Loucy (cell line): ENCODE measurements at regions not wholly inside any gene's neighbourhood (a gene's known extent, or its start where the extent isn't known, plus 50 kb on each side); places are given as distances from the start of the nearest gene placed in this dataset.
A peak's percentile ranks its signal among the peaks of the same experiment; 100 is the strongest.

Experiments used
- H2AFZ ChIP-seq: fragments of 200-600 bp; sonication (generic); 2 replicates; pipeline ENCODE4 v1.6.0; 2016; ENCODE audit warnings: antibody characterized with exemption, mild to moderate bottlenecking, low read length, moderate library complexity
- H3F3A ChIP-seq: fragments of 200-600 bp; 2 replicates; pipeline ENCODE4 v1.6.0; 2016; ENCODE audit warnings: antibody characterized with exemption, low read depth, mild to moderate bottlenecking
- H3K27me3 ChIP-seq: fragments of 200-600 bp; sonication (generic); 2 replicates; pipeline ENCODE4 v1.6.1; 2014; ENCODE audit warnings: low read length, mild to moderate bottlenecking; ENCODE audit not compliant: insufficient read depth, poor library complexity, severe bottlenecking
- H3K36me3 ChIP-seq: fragments of 200-600 bp; sonication (generic); 2 replicates; pipeline ENCODE4 v1.6.1; 2016; ENCODE audit warnings: low read length; ENCODE audit not compliant: insufficient read depth
- H3K4me1 ChIP-seq: fragments of 200-600 bp; sonication (generic); 2 replicates; pipeline ENCODE4 v1.5.1; 2014; ENCODE audit warnings: low read length, mild to moderate bottlenecking; ENCODE audit not compliant: insufficient read depth, poor library complexity, severe bottlenecking
- H3K4me2 ChIP-seq: fragments of 200-600 bp; sonication (generic); 2 replicates; pipeline ENCODE4 v1.6.0; 2014; ENCODE audit warnings: antibody characterized with exemption, low read length, low read depth, mild to moderate bottlenecking; ENCODE audit not compliant: poor library complexity, severe bottlenecking
- H3K4me3 ChIP-seq: fragments of 200-600 bp; sonication (generic); 2 replicates; pipeline ENCODE4 v1.5.1; 2014; ENCODE audit warnings: low read length, mild to moderate bottlenecking, mixed read lengths; ENCODE audit not compliant: poor library complexity, severe bottlenecking
- H3K79me2 ChIP-seq: fragments of 200-600 bp; sonication (generic); 2 replicates; pipeline ENCODE4 v1.6.1; 2014; ENCODE audit warnings: low read length; ENCODE audit not compliant: insufficient read depth
- H3K9ac ChIP-seq: fragments of 200-600 bp; sonication (generic); 2 replicates; pipeline ENCODE4 v1.6.0; 2014; ENCODE audit warnings: mild to moderate bottlenecking, low read depth, low read length, moderate library complexity; ENCODE audit not compliant: poor library complexity, severe bottlenecking
- H3K9me2 ChIP-seq: fragments of 200-600 bp; sonication (generic); replicated peaks from 2 replicates; pipeline ENCODE4 v1.6.1; 2016; ENCODE audit warnings: low read depth, low read length, mixed read lengths
- H3K9me3 ChIP-seq: fragments of 200-600 bp; sonication (generic); 2 replicates; pipeline ENCODE4 v1.6.1; 2014; ENCODE audit warnings: mild to moderate bottlenecking, antibody characterized with exemption, low read length, low read depth; ENCODE audit not compliant: insufficient read depth
- H4K20me1 ChIP-seq: fragments of 200-600 bp; sonication (generic); 2 replicates; pipeline ENCODE4 v1.6.0; 2014; ENCODE audit warnings: antibody characterized with exemption, low read length, mild to moderate bottlenecking; ENCODE audit not compliant: insufficient read depth, poor library complexity, severe bottlenecking
- CTCF ChIP-seq: fragments of 200-600 bp; sonication (generic); conservative IDR thresholded peaks from 2 replicates; pipeline ENCODE4 v1.5.1; 2014; ENCODE audit warnings: mild to moderate bottlenecking, antibody characterized with exemption, low read length
- EZH2phosphoT487 ChIP-seq: fragments of 200-600 bp; IDR thresholded peaks from 2 replicates; pipeline ENCODE4 v1.6.1; 2018; ENCODE audit warnings: antibody characterized with exemption, mild to moderate bottlenecking, moderate library complexity, borderline replicate concordance

- Histone ChIP-seq H3K9me2 (no peaks in the 10 kb centered on the region), H3K9me3 (no peaks in the 10 kb centered on the region), H4K20me1 (no peaks in the 10 kb centered on the region), H3K27me3 (no peaks in the 10 kb centered on the region), H3K4me2 (peak overlapping the region; percentile 52), H2AFZ (no peak overlapping the region), H3F3A (no peaks in the 10 kb centered on the region), H3K79me2 (no peaks in the 10 kb centered on the region), H3K9ac (no peak overlapping the region), H3K4me3 (no peak overlapping the region), H3K36me3 (no peaks in the 10 kb centered on the region), H3K4me1 (peaks cover 35% of the 10 kb centered on the region)
- TF ChIP-seq CTCF (no peak), EZH2phosphoT487 (no peak)
Observed at GRCh38 chr9:20226345-20226744, 396.0 kb downstream of the MLLT3 start.

GRCh38 chr9:20225826-20226225 is 396.5 kb downstream of the MLLT3 start:
- Histone ChIP-seq H3K4me2 (peak overlapping the region; percentile 52), H3K9ac (no peak overlapping the region), H3K27me3 (no peaks in the 10 kb centered on the region), H3K4me3 (peak overlapping the region; percentile 37), H3F3A (no peaks in the 10 kb centered on the region), H3K9me3 (no peaks in the 10 kb centered on the region), H3K79me2 (no peaks in the 10 kb centered on the region), H3K9me2 (no peaks in the 10 kb centered on the region), H3K36me3 (no peaks in the 10 kb centered on the region), H4K20me1 (no peaks in the 10 kb centered on the region), H3K4me1 (peaks cover 40% of the 10 kb centered on the region), H2AFZ (0 out of 2 replicates have a peak overlapping the region, but pooled peaks have one; percentile 2)
- TF ChIP-seq CTCF (no peak), EZH2phosphoT487 (no peak)

- peak overlapping the region; percentile 52 for H3K4me2 ChIP-seq
- H3K79me2 ChIP-seq, result no peaks in the 10 kb centered on the region
- no peak overlapping the region for H3K9ac ChIP-seq
- no peaks in the 10 kb centered on the region for H3K9me3 ChIP-seq
- no peak overlapping the region for H3K4me3 ChIP-seq
- H4K20me1 ChIP-seq, result no peaks in the 10 kb centered on the region
- H3K9me2 ChIP-seq, result no peaks in the 10 kb centered on the region
- H2AFZ ChIP-seq, result no peak overlapping the region
- no peaks in the 10 kb centered on the region for H3K36me3 ChIP-seq
- TF ChIP-seq CTCF, result no peak
- no peak for TF ChIP-seq EZH2phosphoT487
- no peaks in the 10 kb centered on the region for H3K27me3 ChIP-seq
- no peaks in the 10 kb centered on the region for H3F3A ChIP-seq
- H3K4me1 ChIP-seq, result peaks cover 51% of the 10 kb centered on the region
Observed at GRCh38 chr9:20224756-20225155, 397.5 kb downstream of the MLLT3 start.
